HG02852 (cell line): ENCODE measurements at regions not wholly inside any gene's neighbourhood (a gene's known extent, or its start where the extent isn't known, plus 50 kb on each side); places are given as distances from the start of the nearest gene placed in this dataset.
"Not testable (repeated sequence)": the region's sequence is repeated elsewhere in the genome, so short reads cannot be mapped to it uniquely, and the experiment has no call there.

Experiments
- ATAC-seq: cut with Tn5 transposase; IDR thresholded peaks from one replicate; pipeline ENCODE4 v1.9.1; 2021; ENCODE audit warnings: mild to moderate bottlenecking, moderate library complexity; ENCODE audit not compliant: unreplicated experiment

GRCh38 chr13:108083056-108083455 lies 132.3 kb downstream of the LIG4 start:
- no peak for ATAC-seq

GRCh38 chr13:108082481-108082880 lies 132.9 kb downstream of the LIG4 start:
- ATAC-seq = no peak

- ATAC-seq = no peak
Measured at GRCh38 chr13:108077284-108077683, 138.1 kb downstream of the LIG4 start.

GRCh38 chr13:108074429-108074828 lies 140.9 kb downstream of the LIG4 start:
- not testable (repeated sequence) for ATAC-seq

- ATAC-seq = no peak
Measured at GRCh38 chr13:108070925-108071324, 144.4 kb downstream of the LIG4 start.

GRCh38 chr13:108070491-108070890 lies 144.8 kb downstream of the LIG4 start:
- ATAC-seq = no peak

GRCh38 chr13:108069521-108070210 lies 145.7 kb downstream of the LIG4 start:
- ATAC-seq = no peak

- ATAC-seq = not testable (repeated sequence)
Measured at GRCh38 chr13:108064372-108064771, 151.0 kb downstream of the LIG4 start.

GRCh38 chr13:108060111-108060510 lies 155.2 kb downstream of the LIG4 start:
- ATAC-seq = no peak

GRCh38 chr13:108056278-108056677 lies 159.1 kb downstream of the LIG4 start:
- ATAC-seq = no peak

GRCh38 chr13:108049211-108049610 lies 166.1 kb downstream of the LIG4 start:
- no peak for ATAC-seq

GRCh38 chr13:108044954-108045353 lies 170.4 kb downstream of the LIG4 start:
- no peak for ATAC-seq

- ATAC-seq = not testable (repeated sequence)
Measured at GRCh38 chr13:108042866-108043265, 172.5 kb downstream of the LIG4 start.

GRCh38 chr13:108037348-108037747 lies 178.0 kb downstream of the LIG4 start:
- ATAC-seq = no peak

GRCh38 chr13:108036411-108036932 lies 178.9 kb downstream of the LIG4 start:
- ATAC-seq = no peak

GRCh38 chr13:108034909-108035410 lies 180.4 kb downstream of the LIG4 start:
- no peak for ATAC-seq

GRCh38 chr13:108033800-108034707 lies 181.3 kb downstream of the LIG4 start:
- ATAC-seq = no peak

GRCh38 chr13:108031865-108032264 lies 183.5 kb downstream of the LIG4 start:
- no peak for ATAC-seq

- no peak for ATAC-seq
Measured at GRCh38 chr13:108030769-108031168, 184.6 kb downstream of the LIG4 start.

GRCh38 chr13:108026680-108027410 lies 188.5 kb downstream of the LIG4 start:
- no peak for ATAC-seq

- no peak for ATAC-seq
Measured at GRCh38 chr13:108020027-108020426, 195.3 kb downstream of the LIG4 start.
